ENCODE measurements at regions not wholly inside any gene's neighbourhood (a gene's known extent, or its start where the extent isn't known, plus 50 kb on each side); places are given as distances from the start of the nearest gene placed in this dataset.
"Not testable (repeated sequence)": the region's sequence is repeated elsewhere in the genome, so short reads cannot be mapped to it uniquely, and the experiment has no call there.

DNA sequence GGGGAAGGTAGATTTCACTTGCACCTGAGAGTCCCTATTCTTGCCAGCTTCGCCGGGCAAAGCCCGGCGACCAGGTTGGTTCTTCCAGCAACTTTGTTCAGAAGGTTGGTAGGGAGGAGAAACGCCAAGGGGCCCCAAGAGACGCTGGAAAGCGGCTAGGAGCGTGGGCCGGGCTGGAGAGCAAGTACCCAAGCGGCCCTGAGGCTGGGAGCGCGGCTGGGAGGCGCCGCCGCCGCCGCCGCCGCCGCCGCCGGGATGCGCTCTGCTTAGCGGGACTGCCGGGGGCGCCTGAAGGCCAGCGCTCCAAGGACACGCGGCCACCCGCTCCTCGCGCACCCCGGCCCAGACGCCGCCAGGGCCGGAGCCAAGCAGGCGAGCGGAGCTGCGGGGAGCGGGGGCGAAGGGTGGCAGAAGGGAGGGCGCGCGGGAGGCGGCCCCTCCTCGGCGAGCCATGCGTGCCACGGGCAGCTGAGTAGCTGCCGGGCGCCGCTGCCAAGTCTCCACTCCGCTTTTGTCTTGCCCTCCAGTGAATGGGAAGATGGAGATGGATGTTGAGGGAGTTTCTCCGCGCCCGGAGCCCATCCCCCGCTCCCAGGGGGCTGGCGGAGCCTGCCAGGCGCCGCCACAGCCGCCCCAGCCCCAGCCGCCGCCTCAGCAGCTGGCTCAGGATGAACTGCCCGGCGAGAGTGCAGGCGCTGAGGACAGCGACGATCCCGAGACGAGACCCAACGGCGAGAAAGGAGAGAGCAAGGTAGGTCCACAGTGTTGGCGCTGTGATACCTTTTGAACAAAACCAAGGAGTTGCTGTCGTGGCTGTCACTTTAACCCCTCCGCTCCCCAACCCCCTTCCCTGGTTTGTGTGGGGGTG, 227.4 kb upstream of the AZI2 start:
- peak; percentile 85 for DNase-seq

DNA sequence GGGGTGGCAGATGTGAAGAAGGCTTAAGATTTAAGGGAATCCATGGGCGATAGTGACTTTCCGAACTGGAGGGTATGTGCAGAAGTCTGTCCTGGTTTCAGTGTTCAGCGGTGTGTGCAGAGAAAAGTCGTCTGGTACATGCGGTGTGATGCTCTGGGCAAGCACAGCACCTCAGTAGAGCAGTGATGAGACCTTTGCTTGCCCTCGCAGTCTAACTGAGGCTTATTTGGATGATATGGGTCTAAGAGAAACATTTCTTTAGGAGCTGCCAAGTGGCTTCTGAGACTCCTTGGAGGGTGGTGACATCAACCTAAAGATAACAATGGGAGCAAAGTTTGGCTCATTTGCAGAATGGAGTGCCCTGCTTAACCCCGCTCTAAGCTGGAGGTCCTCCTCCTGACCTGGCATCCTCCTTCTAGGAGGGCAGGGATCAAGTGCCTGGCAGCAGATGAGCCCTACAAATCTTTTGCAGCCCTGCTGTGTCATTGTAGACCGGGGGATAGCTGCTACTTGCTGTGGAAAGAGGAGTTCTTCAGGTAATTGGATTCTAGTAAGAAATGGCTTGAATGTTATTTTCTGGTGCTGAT, 228.1 kb upstream of the AZI2 start:
- DNase-seq: no peak

DNA sequence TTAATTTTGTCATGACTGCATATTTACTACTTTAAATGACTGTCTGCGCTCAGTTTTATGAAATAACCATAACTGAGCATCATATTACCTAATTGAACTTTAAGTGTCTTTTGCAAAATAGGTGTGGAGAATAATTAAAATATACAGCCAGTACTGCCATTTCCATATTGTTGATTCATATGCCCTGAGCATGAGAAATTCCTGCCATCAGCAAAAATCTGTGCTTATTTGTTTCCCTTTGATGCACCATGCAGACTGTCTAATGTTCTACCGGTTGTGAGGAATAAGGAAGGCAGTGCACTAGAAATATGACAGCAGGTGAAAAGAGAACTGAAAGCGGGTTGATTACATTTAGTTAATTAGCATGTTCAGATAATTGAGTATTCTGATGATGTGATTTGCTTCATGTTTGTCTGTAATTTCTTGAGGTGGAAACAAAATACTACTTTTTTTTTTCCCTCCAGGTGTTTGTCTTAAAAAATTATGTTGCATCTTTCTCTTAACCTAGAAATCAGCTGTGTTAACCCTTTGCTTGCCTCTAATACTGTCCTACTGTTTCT, 229.4 kb upstream of the AZI2 start:
- peak; percentile 10 for DNase-seq

DNA sequence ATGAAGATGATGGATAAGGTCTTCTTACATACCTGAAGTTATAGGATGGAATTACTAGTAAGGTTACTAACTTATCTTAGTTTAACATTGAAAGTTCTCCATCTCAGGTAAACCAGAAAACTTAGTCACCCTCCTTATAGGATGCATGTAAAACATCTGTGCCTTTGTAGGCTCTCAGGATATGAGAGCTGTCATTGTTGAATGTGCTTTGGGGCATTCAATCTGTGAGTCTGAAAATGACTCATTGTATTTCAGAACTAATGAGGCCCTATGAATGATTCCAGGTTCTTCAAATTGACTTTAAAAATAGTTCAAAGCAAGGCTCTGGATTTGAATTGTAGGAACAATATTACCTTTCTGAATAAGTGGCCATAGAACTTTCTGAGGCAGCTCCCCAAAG, 237.7 kb upstream of the AZI2 start:
- no peak for DNase-seq

DNA sequence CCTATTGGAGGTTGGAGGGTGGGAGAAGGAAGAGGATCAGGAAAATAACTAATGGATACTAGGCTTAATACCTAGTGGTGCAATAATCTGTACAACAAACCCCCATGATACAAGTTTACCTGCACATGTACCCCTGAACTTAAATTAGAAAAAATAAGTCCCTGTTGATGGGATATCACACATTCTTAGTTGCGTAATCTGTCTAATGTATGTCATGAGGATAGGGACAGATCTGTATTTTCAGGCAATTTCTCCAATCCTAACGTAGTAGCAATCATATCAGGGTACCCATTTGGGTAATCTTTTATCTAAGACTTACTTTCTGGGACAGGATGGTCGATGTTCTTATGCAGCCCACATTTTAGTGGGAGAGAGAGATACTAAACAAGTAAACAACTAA, 239.1 kb upstream of the AZI2 start:
- no peak for DNase-seq

DNA sequence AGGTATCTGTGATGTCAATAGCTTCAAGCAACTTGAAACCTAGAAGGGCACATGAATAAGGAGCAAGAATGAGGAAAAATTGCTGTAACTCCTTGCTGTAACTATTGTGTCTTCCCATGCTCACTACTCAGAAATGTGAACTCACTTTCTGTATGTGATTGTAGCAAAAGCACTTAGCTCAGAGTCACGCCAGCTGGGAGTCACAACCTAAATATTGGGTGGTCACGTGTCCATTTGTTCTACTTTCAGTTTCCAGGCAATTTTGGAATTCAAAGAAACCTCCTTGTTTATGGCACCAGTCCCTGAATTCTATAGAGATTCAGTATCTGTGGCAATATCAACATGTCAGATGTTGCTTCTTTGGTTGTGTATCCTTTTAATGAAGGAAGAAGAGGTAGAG, 241.6 kb upstream of the AZI2 start:
- DNase-seq: no peak

DNA sequence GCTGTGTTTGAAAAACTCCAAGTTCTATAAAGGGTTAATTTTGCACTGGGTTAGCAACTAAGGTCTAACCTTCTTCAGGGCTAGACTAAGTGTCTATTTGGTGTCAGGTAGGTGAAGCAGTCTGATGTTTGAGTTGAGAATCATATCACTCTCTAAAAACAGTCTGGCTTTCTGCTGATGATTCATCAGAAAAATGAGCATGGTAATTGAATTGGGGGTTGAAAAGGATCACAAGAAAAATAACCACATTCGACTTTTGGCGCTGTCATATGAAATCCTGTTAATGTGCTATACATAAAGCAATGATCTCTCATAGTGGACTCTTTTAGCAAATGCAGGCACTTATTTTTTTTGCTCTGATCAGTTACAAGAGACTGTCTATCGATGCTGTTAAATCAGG, 242.2 kb upstream of the AZI2 start:
- no peak for DNase-seq

DNA sequence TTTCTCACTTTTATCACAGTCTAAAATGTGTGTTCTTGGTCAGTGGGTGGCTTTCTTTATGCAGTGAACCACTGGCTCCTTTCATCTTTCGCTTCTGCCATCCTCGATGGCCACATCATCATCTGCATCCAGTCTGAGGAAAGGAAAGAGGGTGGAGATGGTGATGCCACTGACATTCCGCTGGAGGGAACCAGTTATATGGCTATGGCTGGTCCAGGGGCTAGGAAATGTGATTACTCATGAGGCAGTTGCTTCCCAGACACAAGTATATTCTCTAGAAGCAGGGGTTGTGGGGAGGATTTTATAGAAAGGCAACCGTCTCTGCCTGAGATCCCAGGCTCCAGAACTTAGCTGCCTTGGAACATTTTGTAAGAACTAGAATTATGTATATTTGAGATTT, 246.7 kb upstream of the AZI2 start:
- no peak for DNase-seq

DNA sequence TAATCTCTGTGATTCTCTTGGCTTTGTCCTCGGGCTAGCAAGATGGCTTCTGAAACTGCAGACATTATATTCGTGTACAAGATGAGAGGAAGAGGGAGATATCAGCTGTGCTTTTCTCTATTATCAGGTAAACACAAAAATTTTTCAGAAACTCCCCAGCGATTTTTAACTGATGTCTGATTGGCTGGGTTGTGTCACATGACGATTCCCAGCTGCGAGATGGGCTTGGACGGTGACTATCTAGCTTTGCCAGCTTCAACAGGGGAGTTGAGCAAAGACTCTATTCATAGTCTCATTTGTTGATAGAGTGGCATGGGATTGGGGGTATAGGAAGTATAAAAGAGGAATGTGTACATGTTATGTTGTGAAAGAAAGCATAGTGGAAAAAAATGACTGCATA, 248.8 kb upstream of the AZI2 start:
- DNase-seq: no peak

DNA sequence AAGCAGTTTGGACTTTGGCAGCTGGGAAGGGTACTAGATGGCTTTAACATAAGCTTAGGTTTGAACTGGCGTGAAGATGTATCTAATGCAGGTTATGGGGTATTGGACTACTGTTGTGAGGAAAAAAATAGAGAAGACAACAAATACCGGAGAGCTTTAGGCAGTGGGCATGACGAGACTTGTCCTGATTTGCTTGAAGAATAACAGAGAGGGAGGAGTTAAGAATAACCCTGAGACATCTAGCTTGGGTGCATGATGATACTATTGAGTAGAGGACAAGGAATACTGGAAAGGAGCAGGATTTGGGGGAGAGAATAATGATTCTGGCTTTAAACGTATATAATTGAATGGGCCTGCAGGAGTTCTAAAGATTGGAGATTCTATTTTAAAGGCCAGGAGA, 249.5 kb upstream of the AZI2 start:
- no peak for DNase-seq

DNA sequence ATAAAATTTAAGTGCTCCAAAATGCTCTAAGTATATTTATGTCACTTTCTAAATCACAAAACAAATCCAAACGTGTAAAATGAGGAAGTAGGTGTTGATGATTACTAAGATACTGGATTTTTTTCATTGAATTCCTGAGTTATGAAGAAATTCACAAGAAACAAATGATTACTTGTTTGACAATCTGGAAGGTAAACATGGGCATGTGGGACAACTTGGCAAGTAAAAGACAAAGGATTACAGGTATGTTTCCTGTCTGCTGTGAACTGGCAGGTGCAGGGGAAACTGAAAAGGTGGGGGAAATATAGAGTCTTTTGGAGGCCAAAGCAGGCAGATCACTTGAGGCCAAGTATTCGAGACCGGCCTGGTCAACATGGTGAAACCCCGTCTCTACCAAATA, 252.7 kb upstream of the AZI2 start:
- DNase-seq: no peak

DNA sequence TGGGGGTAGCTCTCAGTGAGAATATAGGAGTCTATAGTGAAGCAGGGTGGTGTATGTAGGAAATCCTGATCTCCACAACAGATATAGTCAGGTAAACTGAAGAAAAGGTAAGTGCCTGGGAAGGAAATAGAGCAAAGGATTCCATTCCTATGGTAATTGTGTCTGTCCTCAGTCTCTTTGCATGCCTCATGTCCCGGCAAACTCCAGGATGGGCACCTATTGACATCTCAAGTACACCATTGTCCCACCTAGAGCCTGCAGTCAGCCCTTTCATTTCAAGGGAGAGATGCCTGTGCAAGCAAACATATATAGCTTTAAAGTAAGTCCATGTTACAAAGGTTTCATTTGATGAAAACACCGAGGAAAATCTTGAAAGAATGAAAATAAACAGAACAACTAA, 257.7 kb upstream of the AZI2 start:
- no peak for DNase-seq

DNA sequence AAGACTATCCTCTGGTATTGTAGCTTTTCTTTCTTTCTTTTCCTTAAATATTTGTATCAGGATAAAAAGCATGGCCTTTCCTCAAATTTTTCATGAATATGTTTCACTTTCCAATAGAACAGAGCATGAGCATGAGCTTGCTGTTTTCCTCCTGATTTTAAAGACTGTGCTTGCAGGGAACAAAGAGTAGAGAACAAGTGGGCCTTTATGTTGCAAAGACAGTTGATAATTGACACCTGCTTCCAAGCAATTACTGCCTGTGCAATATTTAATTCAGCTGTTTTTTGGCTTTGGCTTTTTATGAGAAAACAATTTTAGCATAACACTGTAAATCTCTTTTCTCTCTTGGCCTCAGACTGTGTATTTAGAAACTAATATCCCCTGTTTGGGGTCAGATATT, 263.6 kb upstream of the AZI2 start:
- DNase-seq: peak; percentile 40

DNA sequence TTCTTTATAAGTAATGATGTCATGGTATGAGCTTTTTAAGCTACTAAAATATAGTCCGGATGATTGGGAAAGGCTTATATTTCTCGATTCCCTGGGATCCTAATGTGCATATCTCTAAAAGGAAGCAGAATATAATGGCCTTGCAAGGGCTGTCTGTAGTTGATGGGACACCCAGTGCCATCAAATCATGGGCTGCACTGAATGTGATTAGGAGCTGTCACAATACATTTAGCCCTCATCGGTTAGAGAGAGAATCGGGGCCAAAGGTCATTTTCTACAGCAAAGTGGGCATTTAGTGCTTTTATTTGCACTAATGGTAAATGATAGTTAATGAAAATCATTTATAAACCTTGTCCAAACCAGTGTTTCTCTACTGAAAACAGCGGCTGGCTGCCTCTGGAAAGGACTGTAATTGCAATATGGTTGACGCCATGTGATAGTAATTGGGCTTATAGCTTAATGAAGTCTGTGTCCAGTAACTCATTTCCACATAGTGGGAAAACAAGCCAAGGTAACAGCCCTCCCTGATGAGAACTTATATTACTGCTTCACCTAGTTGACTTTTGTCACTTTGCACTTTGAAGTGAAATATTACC, 265.0 kb upstream of the AZI2 start:
- DNase-seq: peak; percentile 88

DNA sequence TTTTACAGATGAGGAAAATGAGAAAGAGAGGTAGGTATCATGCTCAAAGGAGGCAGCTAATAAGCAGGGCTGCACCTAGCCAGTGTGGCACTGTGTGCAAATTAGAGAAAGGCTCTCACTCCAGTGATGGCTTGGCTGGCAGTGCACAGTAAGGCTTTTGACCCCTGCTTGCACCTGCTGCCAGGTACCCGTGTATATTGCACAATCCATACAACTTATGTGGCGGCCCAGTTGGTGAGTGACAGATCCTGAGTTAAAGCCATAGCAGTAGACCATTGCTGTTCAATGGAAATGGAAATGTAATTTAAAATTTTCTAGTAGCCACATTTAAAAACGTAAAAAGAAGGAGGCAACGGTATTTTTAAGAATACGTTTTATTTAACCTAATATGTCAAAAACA, 266.4 kb upstream of the AZI2 start:
- no peak for DNase-seq

DNA sequence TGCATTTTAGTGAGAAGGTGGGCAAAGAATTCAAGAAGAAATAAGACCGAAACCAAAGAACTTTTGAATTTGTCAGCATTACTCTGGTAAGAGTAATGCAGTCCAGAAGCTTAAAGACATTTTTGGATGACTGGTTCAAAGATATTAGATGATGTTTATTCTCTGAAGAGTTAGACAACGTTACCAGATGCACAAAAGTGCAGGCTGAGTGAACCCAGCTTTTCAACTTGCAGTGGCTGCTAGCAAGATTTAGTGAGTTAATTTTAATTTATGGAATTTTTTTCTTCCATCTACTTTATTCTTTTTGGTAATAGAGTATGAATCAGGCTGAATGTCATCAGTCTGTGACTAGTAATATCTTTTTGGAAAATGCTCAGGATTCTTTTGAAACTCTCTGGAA, 267.3 kb upstream of the AZI2 start:
- DNase-seq: peak; percentile 24

DNA sequence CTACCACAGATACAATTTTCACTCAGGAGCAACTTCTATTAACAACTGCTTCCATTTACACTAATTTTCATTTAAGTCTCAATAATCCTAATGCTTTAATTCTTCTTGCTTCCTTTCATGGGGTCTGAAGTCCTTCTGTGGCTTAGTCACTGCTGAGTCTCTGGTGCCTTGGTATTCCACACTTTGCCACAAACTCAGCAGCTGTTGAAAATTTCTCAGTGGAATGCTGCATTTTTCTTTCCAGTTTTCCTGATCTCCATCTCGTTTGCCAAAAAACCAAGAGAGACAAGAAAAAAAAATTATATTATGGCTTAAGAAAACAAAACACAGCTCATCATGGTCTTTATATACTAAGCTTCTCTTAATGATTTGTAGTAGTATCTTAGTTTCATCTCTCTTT, 269.2 kb upstream of the AZI2 start:
- DNase-seq: no peak

DNA sequence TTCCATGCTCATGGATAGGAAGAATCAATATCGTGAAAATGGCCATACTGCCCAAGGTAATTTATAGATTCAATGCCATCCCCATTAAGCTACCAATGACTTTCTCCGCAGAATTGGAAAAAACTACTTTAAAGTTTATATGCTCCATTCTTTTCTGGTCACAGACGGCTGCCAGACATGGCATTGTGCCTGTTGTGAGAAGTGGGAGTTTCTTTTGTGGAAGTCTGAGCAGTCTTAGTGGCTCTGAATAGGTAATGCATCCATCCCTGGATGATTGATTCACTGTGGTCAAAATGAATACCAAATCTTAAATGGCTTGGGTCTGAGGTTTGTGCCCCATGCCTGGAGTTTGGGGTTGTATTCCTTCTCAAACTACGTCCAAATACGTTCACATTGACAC, 274.5 kb upstream of the AZI2 start:
- DNase-seq: no peak

DNA sequence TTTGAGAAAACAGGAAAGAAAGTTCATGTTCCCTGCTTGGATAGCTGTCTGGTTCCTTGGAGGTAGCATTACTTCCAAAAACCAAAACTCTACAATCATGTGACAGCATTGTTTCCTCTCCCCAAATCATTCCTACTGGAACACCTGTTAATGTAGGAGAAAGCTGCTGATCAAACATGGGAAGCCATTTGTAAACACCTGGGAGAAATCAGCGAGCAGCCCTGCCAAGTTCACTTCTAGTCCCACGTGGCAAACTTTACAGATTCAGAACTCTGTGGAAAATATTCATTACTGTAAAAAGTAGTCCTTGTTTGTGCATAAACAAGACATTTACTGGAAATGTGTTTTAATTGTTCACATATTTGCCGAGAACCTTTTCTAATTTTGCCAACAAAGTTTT, 275.5 kb upstream of the AZI2 start:
- no peak for DNase-seq

DNA sequence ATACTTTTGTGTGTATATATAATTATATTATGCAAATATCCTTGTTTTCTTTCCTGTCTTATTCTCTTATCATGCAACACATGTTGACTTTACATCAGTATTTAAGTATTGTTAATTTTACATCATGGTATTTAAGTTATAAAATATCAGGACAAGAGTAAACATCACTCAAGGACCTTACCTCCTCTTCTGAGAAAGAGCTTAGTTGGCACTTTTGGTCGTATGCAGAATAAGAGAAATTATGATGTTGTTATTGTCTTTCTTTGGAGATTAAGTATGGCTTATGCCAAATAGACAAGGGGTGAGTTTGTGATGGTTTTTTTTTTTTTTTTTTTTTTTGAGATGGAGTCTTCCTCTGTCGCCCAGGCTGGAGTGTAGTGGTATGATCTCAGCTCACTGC, 279.2 kb upstream of the AZI2 start:
- DNase-seq: not testable (repeated sequence)

DNA sequence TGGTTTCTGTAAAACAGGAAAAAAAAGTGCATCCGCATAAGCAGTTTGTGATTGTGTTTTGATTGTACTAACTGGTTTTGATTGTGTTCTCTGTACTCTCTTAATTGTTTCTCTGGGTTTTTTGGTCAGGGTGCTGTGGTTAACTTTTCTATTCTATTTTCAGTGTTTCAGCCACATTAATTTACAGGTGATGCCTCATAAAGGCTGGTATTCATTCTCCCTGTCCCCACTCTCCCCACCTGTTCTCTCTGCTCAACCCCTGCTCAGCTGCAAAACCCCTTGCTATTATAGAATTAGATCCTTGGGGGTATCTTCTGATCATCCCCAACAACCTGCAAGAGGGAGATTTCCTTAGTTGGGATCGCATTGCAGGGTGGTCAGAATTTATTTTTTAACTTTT, 285.4 kb upstream of the AZI2 start:
- no peak for DNase-seq

DNA sequence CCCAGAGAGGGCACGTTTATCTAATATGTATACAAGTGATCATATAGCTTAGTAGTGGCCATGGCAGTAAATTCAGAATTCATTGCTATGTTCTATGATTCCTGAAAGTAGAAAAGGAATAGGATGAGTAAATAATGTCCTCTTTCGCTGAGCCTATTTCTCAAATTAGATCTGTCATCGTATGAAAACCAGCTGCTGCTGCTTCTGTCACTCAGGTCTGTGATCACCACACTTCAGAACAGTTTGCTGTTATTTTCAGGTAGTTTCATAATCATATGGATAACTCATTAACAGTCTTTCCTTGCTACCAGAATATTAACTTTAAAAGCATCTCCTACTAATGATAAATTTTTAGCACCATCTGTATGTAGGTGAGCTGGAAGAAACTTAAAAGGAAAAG, 289.1 kb upstream of the AZI2 start:
- DNase-seq: no peak

DNA sequence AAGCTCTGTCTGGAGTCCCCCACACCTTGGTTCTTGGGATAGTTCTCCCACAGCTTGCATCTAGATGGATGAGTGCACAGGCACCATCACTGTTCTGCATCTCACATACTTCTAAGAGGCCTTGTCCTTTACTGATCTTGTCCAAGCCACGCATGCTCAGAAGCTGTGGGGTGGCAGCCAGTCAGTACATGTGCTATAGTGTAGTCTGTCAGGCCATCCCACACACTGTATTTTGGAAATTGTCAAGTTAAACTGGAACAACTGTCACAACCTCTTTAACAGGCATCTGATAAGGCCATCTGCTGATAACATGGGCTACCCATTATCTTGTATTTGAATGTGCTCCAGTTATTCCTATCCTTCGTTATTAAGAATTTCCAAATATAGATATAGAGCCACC, 296.5 kb upstream of the AZI2 start:
- DNase-seq: no peak

DNA sequence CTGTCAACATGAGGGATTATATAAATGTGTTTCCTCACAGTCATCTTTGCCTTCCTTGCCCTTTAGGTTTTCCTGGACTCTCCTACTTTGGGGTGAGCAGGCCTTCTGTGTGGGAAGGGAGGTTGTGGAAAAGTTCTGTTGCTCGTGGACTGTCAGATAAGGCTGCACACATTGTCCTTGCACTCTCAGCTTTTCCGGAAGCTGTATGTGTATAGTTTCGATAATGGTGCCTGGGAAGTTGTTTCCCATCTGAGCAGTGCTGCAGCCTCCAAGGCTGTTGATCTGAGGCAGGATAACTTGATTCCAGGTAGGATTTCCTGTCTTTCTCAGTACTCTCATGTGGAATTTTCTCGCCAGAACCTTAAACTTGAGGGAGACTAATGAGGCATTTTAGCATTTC, 297.8 kb upstream of the AZI2 start:
- DNase-seq: no peak
